Astrocyte (in vitro differentiated cells and primary cell): ENCODE measurements at regions not wholly inside any gene's neighbourhood (a gene's known extent, or its start where the extent isn't known, plus 50 kb on each side); places are given as distances from the start of the nearest gene placed in this dataset.
"Not testable (repeated sequence)": the region's sequence is repeated elsewhere in the genome, so short reads cannot be mapped to it uniquely, and the experiment has no call there.

ENCODE experiments used
- DNase-seq: peaks from one replicate; pipeline ENCODE4 v3.0.0-alpha.2; 2010; ENCODE audit warnings: low read depth
- FAIRE-seq: peaks from 2 replicates; lab custom pipeline; 2011; peaks lifted over from hg19 to GRCh38; lab: Jason Lieb, UNC
- H2AFZ ChIP-seq: 2 replicates; pipeline ENCODE4 v1.6.0; 2012; ENCODE audit warnings: low read depth, low read length, inconsistent platforms
- H3K27ac ChIP-seq: 2 replicates; pipeline ENCODE4 v1.5.1; 2011; ENCODE audit warnings: low read depth, low read length, inconsistent platforms
- H3K27me3 ChIP-seq: 2 replicates; pipeline ENCODE4 v1.6.0; 2011; ENCODE audit warnings: low read length, inconsistent platforms; ENCODE audit not compliant: insufficient read depth
- H3K36me3 ChIP-seq: 2 replicates; pipeline ENCODE4 v1.5.1; 2011; ENCODE audit warnings: low read length, inconsistent platforms; ENCODE audit not compliant: insufficient read depth
- H3K4me1 ChIP-seq: 2 replicates; pipeline ENCODE4 v1.5.1; 2011; ENCODE audit warnings: low read length, inconsistent platforms; ENCODE audit not compliant: insufficient read depth
- H3K4me2 ChIP-seq: 2 replicates; pipeline ENCODE4 v1.6.0; 2012; ENCODE audit warnings: low read length, inconsistent platforms
- H3K4me3 ChIP-seq: 2 replicates; pipeline ENCODE4 v1.5.1; 2011; ENCODE audit warnings: low read depth, mild to moderate bottlenecking, low read length, inconsistent platforms; ENCODE audit not compliant: insufficient read depth
- H3K79me2 ChIP-seq: 2 replicates; pipeline ENCODE4 v1.6.0; 2012; ENCODE audit warnings: mild to moderate bottlenecking, low read length, inconsistent platforms; ENCODE audit not compliant: insufficient read depth
- H3K9ac ChIP-seq: 2 replicates; pipeline ENCODE4 v1.6.0; 2012; ENCODE audit warnings: mild to moderate bottlenecking, low read length, inconsistent platforms
- H3K9me3 ChIP-seq: 2 replicates; pipeline ENCODE4 v1.5.1; 2012; ENCODE audit warnings: low read depth, mild to moderate bottlenecking, low read length, inconsistent platforms; ENCODE audit not compliant: insufficient read depth
- H4K20me1 ChIP-seq: 2 replicates; pipeline ENCODE4 v1.6.0; 2012; ENCODE audit warnings: low read length, inconsistent platforms; ENCODE audit not compliant: insufficient read depth
- H3K27ac Mint-ChIP-seq: one replicate; pipeline ENCODE4 v1.8.0; 2021; ENCODE audit warnings: mild to moderate bottlenecking, mixed read lengths; ENCODE audit not compliant: unreplicated experiment
- H3K27me3 Mint-ChIP-seq: one replicate; pipeline ENCODE4 v1.8.0; 2021; ENCODE audit warnings: low read depth, mixed read lengths; ENCODE audit not compliant: unreplicated experiment
- H3K36me3 Mint-ChIP-seq: one replicate; pipeline ENCODE4 v1.8.0; 2021; ENCODE audit warnings: low read depth, mixed read lengths; ENCODE audit not compliant: unreplicated experiment
- H3K4me1 Mint-ChIP-seq: one replicate; pipeline ENCODE4 v1.8.0; 2021; ENCODE audit warnings: low read depth, mixed read lengths; ENCODE audit not compliant: unreplicated experiment
- H3K4me3 Mint-ChIP-seq: one replicate; pipeline ENCODE4 v1.8.0; 2021; ENCODE audit warnings: mild to moderate bottlenecking, moderate library complexity, mixed read lengths; ENCODE audit not compliant: unreplicated experiment
- H3K9me3 Mint-ChIP-seq: one replicate; pipeline ENCODE4 v1.8.0; 2021; ENCODE audit warnings: mild to moderate bottlenecking, mixed read lengths; ENCODE audit not compliant: unreplicated experiment
- EZH2 ChIP-seq: IDR thresholded peaks from 2 replicates; pipeline ENCODE4 v1.6.1; 2012; ENCODE audit warnings: mild to moderate bottlenecking, low read length, inconsistent platforms; ENCODE audit not compliant: insufficient read depth
- TF ChIP-seq, protein P1 (sequence below): IDR thresholded peaks from 2 replicates; pipeline ENCODE4 v1.5.1; 2011; ENCODE audit warnings: low read depth, mild to moderate bottlenecking, inconsistent platforms, low read length, moderate library complexity; ENCODE audit not compliant: insufficient read depth

DNA sequence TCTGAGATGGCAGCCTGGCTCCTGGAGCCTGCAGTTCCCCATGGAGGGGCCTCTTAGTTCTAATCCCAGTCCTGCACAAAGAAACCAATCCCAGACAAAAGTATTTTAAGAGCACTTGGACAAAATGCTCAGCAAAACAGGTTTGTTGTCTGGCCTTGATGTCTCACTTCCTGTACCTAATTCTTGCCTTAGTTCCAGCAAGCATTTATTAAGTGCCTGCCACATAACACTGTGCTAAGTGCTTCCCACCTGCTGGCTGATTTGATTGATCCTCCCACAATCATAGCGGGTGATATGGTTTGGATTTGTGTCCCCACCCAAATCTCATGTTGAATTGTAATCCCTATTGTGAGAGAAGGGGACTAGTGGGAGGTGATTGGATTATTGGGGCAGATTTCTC is 65.7 kb upstream of the HABP2 start:
- no peak overlapping the region for H3K27ac ChIP-seq

DNA sequence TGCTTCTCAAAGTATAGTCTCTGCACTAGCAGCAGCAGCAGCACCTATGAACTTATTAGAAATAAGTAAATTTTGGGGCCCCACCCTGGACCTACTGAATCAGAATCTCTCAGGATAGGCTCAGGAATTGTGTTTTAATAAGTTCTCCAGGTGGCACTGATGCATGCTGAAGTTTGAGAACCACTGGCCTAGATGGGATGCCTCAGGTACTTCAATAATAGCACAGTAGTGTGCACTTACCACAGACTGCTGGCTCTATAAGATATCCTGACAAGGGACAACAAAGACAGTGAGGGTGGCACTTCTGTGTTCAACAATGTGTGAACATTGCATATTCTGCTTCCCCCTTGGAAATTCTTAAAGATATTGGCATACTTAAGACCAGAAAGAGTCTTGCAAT is 64.7 kb upstream of the HABP2 start:
- no peaks in the 10 kb centered on the region for H3K4me1 ChIP-seq
- H3K27ac ChIP-seq = no peak overlapping the region
- Mint-ChIP-seq H3K36me3 (no peaks in the 10 kb centered on the region), H3K4me1 (no peaks in the 10 kb centered on the region), H3K27ac (no peak overlapping the region), H3K4me3 (no peak overlapping the region), H3K27me3 (peaks cover 16% of the 10 kb centered on the region), H3K9me3 (peaks cover 1% of the 10 kb centered on the region)
- H3K9me3 ChIP-seq = no peaks in the 10 kb centered on the region
- FAIRE-seq = no peak
- no peak overlapping the region for H3K4me2 ChIP-seq
- peaks cover 3% of the 10 kb centered on the region for H3K27me3 ChIP-seq
- no peaks in the 10 kb centered on the region for H3K36me3 ChIP-seq
- H3K4me3 ChIP-seq = no peak overlapping the region
- DNase-seq = no peak
- no peaks in the 10 kb centered on the region for H3K79me2 ChIP-seq
- H2AFZ ChIP-seq = no peak overlapping the region
- no peak overlapping the region for H3K9ac ChIP-seq
- TF ChIP-seq, protein P1, sequence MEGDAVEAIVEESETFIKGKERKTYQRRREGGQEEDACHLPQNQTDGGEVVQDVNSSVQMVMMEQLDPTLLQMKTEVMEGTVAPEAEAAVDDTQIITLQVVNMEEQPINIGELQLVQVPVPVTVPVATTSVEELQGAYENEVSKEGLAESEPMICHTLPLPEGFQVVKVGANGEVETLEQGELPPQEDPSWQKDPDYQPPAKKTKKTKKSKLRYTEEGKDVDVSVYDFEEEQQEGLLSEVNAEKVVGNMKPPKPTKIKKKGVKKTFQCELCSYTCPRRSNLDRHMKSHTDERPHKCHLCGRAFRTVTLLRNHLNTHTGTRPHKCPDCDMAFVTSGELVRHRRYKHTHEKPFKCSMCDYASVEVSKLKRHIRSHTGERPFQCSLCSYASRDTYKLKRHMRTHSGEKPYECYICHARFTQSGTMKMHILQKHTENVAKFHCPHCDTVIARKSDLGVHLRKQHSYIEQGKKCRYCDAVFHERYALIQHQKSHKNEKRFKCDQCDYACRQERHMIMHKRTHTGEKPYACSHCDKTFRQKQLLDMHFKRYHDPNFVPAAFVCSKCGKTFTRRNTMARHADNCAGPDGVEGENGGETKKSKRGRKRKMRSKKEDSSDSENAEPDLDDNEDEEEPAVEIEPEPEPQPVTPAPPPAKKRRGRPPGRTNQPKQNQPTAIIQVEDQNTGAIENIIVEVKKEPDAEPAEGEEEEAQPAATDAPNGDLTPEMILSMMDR = no peak
- no peak for TF ChIP-seq EZH2
- no peaks in the 10 kb centered on the region for H4K20me1 ChIP-seq

More for the DNA sequence above, 65.7 kb upstream of the HABP2 start:
- no peak overlapping the region for H3K9ac ChIP-seq
- no peak overlapping the region for H3K4me3 ChIP-seq
- no peaks in the 10 kb centered on the region for H3K79me2 ChIP-seq
- no peak for DNase-seq
- H3K27ac Mint-ChIP-seq = no peak overlapping the region
- H2AFZ ChIP-seq = no peak overlapping the region
- no peaks in the 10 kb centered on the region for H3K4me1 ChIP-seq
- H4K20me1 ChIP-seq = no peaks in the 10 kb centered on the region
- no peaks in the 10 kb centered on the region for H3K9me3 ChIP-seq
- peaks cover 3% of the 10 kb centered on the region for H3K27me3 ChIP-seq
- peaks cover 16% of the 10 kb centered on the region for H3K27me3 Mint-ChIP-seq
- FAIRE-seq = no peak
- H3K4me1 Mint-ChIP-seq = no peaks in the 10 kb centered on the region
- no peaks in the 10 kb centered on the region for H3K36me3 ChIP-seq
- no peak overlapping the region for H3K4me3 Mint-ChIP-seq
- TF ChIP-seq, protein P1 = no peak
- TF ChIP-seq EZH2 = no peak
- H3K9me3 Mint-ChIP-seq = peaks cover 5% of the 10 kb centered on the region
- H3K36me3 Mint-ChIP-seq = no peaks in the 10 kb centered on the region
- no peak overlapping the region for H3K4me2 ChIP-seq

DNA sequence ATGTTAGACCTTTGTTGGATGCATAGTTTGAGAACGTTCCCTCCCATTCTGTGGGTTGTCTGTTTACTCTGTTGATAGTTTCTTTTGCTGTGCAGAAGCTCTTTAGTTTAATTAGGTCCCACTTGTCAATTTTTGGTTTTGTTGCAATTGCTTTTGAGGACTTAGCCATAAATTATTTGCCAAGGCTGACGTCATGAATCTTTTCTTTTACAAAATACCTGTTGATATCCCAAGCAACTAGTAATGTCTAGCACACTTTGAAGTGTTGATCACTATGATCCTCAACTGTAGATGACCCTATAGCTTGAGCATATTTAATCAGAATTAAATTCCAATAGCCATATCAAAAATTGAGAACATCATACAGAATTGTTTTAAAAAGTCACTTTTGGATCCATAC is 63.3 kb upstream of the HABP2 start:
- not testable (repeated sequence) for H3K36me3 Mint-ChIP-seq, H3K9ac ChIP-seq, H3K79me2 ChIP-seq, H3K9me3 Mint-ChIP-seq, H3K36me3 ChIP-seq, H3K4me1 ChIP-seq, H3K4me3 Mint-ChIP-seq, H3K4me1 Mint-ChIP-seq, H3K27ac ChIP-seq, H2AFZ ChIP-seq, H3K4me2 ChIP-seq, H3K9me3 ChIP-seq, H3K4me3 ChIP-seq, DNase-seq, H4K20me1 ChIP-seq, H3K27me3 ChIP-seq, H3K27ac Mint-ChIP-seq, FAIRE-seq
- H3K27me3 Mint-ChIP-seq = peaks cover 18% of the 10 kb centered on the region
